ENCODE measurements at regions not wholly inside any gene's neighbourhood (a gene's known extent, or its start where the extent isn't known, plus 50 kb on each side); places are given as distances from the start of the nearest gene placed in this dataset.

DNA sequence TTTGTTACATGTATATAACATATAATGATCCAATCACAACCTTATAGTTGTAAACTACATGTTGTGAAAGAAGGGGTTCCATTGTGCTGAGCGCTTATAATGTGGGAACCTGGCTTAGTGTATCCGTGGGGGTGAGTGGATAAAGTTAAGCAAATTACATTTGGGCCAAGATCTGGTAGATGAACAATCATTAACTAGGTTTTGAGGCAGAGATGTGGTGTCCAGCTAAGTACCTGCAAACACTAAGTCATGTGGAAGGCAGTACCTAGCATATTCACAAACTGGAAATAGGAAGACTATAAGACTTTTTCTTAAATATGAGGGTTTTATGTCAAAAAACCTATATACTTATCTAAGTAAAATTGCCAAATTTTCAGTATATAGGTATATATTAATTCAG, 167.2 kb upstream of the PDE4B start:
- no peak for ATAC-seq
- DNase-seq, result no peak
- Histone ChIP-seq H3K9me3 (no peaks in the 10 kb centered on the region), H3K27ac (no peak overlapping the region), H3K4me1 (no peaks in the 10 kb centered on the region), H3K36me3 (no peaks in the 10 kb centered on the region), H3K27me3 (no peaks in the 10 kb centered on the region), H3K4me3 (no peak overlapping the region)
- TF ChIP-seq, protein P1, sequence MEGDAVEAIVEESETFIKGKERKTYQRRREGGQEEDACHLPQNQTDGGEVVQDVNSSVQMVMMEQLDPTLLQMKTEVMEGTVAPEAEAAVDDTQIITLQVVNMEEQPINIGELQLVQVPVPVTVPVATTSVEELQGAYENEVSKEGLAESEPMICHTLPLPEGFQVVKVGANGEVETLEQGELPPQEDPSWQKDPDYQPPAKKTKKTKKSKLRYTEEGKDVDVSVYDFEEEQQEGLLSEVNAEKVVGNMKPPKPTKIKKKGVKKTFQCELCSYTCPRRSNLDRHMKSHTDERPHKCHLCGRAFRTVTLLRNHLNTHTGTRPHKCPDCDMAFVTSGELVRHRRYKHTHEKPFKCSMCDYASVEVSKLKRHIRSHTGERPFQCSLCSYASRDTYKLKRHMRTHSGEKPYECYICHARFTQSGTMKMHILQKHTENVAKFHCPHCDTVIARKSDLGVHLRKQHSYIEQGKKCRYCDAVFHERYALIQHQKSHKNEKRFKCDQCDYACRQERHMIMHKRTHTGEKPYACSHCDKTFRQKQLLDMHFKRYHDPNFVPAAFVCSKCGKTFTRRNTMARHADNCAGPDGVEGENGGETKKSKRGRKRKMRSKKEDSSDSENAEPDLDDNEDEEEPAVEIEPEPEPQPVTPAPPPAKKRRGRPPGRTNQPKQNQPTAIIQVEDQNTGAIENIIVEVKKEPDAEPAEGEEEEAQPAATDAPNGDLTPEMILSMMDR (IDR thresholded peaks at IDR 0.05), result no peak
- 94 to 99% methylated on average over 2 of the region's 2 CpGs for WGBS, 2 donors
- intact Hi-C loops (cut with DNase I), result no loop called here

DNA sequence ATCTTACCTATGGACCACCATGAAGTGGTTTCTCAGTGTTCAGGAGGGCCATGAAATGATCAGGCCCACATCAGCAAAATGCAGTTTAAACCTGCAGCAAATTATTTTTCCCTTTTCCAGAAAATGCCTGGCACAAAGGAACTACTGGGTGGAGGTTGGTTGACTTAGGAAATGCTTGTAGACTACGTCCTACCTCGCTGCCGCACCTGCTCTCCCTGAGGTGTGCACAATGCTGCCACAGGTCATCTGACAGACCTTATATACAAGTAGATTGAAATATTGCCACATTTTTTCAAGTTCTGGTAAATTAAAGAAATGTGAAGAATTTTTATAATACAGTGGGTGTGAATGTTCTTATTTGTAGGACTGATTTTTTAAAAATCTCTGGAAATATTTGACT, 166.7 kb upstream of the PDE4B start:
- no peaks in the 10 kb centered on the region for H3K27me3 ChIP-seq
- H3K4me1 ChIP-seq, result no peaks in the 10 kb centered on the region
- 96 to 98% methylated on average over 3 of the region's 3 CpGs for WGBS, 2 donors
- no peak for ATAC-seq
- H3K4me3 ChIP-seq, result no peak overlapping the region
- H3K27ac ChIP-seq, result no peak overlapping the region
- H3K36me3 ChIP-seq, result no peaks in the 10 kb centered on the region
- intact Hi-C loops (cut with DNase I), result no loop called here
- H3K9me3 ChIP-seq, result no peaks in the 10 kb centered on the region
- TF ChIP-seq, protein P1 (IDR thresholded peaks at IDR 0.05), result no peak
- no peak for DNase-seq

DNA sequence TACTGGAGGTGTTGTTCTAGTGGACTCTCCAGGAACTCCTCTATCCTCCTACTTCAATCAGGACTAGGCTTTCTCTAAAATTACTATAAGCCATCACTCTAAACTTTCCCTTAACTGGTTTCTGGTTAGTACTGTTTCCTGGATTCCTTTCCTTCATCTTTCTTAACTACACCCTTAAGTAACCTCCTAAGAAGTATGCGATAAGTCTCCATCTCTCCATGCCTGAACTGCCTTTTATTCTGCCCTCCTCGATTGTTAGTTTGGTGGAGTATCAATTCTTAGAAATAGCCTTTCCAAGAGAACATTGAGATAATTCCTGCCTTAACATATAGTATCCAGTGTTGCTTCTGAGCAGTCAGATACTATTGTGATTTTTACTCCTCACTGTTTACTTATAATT, 162.9 kb upstream of the PDE4B start:
- WGBS, 2 donors, result 87 to 92% methylated on average over 2 of the region's 2 CpGs
- Histone ChIP-seq H3K4me1 (no peaks in the 10 kb centered on the region), H3K27ac (no peak overlapping the region), H3K27me3 (no peaks in the 10 kb centered on the region), H3K4me3 (no peak overlapping the region), H3K9me3 (no peaks in the 10 kb centered on the region), H3K36me3 (no peaks in the 10 kb centered on the region)
- DNase-seq (no peak), ATAC-seq (no peak)
- TF ChIP-seq, protein P1 (IDR thresholded peaks at IDR 0.05), result no peak
- intact Hi-C loops (cut with DNase I), result no loop called here

DNA sequence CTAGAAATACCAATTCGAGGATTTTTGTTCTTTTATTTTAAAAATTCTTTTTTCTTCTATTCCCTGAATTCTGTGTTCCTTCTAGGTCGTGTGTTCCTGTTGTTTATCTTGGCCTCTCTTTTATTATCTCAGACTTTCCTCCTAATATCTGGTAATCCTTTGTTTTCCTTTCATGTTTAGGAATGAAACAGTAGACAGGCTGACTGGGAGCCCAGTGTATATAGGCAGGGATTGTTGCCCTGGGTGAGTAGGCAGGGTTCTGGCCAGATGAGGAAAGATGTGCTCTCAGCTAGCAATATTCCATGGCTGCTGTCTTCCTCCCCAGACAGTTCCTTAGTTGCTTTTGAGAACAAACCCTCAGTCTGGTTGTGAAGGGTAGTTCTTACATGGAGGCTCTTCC, 161.8 kb upstream of the PDE4B start:
- 54% methylated on average over 2 of the region's 2 CpGs for WGBS, 2 donors
- ATAC-seq, result no peak

More for the DNA sequence above, 161.8 kb upstream of the PDE4B start:
- Histone ChIP-seq H3K9me3 (no peaks in the 10 kb centered on the region), H3K4me3 (no peak overlapping the region), H3K4me1 (no peaks in the 10 kb centered on the region), H3K27me3 (no peaks in the 10 kb centered on the region), H3K36me3 (no peaks in the 10 kb centered on the region), H3K27ac (no peak overlapping the region)
- DNase-seq, result no peak
- TF ChIP-seq, protein P1 (IDR thresholded peaks at IDR 0.05), result no peak
- intact Hi-C loops (cut with DNase I), result no loop called here

Measured in heart right ventricle (tissue), 16 donors.